ENCODE measurements at regions not wholly inside any gene's neighbourhood (a gene's known extent, or its start where the extent isn't known, plus 50 kb on each side); places are given as distances from the start of the nearest gene placed in this dataset.
A peak's percentile ranks its signal among the peaks of the same experiment; 100 is the strongest.
"Not testable (repeated sequence)": the region's sequence is repeated elsewhere in the genome, so short reads cannot be mapped to it uniquely, and the experiment has no call there.

- DNase-seq, result no peak
Observed at GRCh38 chr7:356691-357462, 66.9 kb downstream of the FOXL3 start.

GRCh38 chr7:357531-358209, 67.7 kb downstream of the FOXL3 start:
- DNase-seq, result no peak

- no peak for DNase-seq
Observed at GRCh38 chr7:358352-358751, 68.4 kb downstream of the FOXL3 start.

GRCh38 chr7:359226-359765, 69.3 kb downstream of the FOXL3 start:
- no peak for DNase-seq

- peak in 1 of 2 experiments; percentile 26 for DNase-seq
Observed at GRCh38 chr7:359766-360361, 69.9 kb downstream of the FOXL3 start.

- DNase-seq, result peak; percentile 61 to 67
Observed at GRCh38 chr7:360454-361100, 70.6 kb downstream of the FOXL3 start.

- not testable (repeated sequence) for DNase-seq
Observed at GRCh38 chr7:361182-361581, 71.2 kb downstream of the FOXL3 start.

- DNase-seq, result no peak
Observed at GRCh38 chr7:361680-362401, 71.9 kb downstream of the FOXL3 start.

GRCh38 chr7:362402-363096, 72.6 kb downstream of the FOXL3 start:
- peak; percentile 40 to 51 for DNase-seq

- no peak for DNase-seq
Observed at GRCh38 chr7:363626-364025, 73.7 kb downstream of the FOXL3 start.

- no peak for DNase-seq
Observed at GRCh38 chr7:364536-364935, 74.6 kb downstream of the FOXL3 start.

GRCh38 chr7:365593-365992, 75.6 kb downstream of the FOXL3 start:
- DNase-seq, result no peak

GRCh38 chr7:366161-366803, 76.3 kb downstream of the FOXL3 start:
- no peak for DNase-seq

- no peak for DNase-seq
Observed at GRCh38 chr7:367351-367901, 77.5 kb downstream of the FOXL3 start.

GRCh38 chr7:368651-369475, 78.9 kb downstream of the FOXL3 start:
- no peak for DNase-seq

- DNase-seq, result no peak
Observed at GRCh38 chr7:369476-370258, 79.7 kb downstream of the FOXL3 start.

- no peak for DNase-seq
Observed at GRCh38 chr7:370259-370625, 80.3 kb downstream of the FOXL3 start.

GRCh38 chr7:370775-371118, 80.8 kb downstream of the FOXL3 start:
- DNase-seq, result no peak

- DNase-seq, result no peak
Observed at GRCh38 chr7:371119-371778, 81.3 kb downstream of the FOXL3 start.
